Activated naive CD4-positive, alpha-beta T cell treated with anti-CD3 and anti-CD28 coated beads for 36 hours (primary cell): ENCODE measurements at regions not wholly inside any gene's neighbourhood (a gene's known extent, or its start where the extent isn't known, plus 50 kb on each side); places are given as distances from the start of the nearest gene placed in this dataset.

Source experiments
- CTCF ChIA-PET: fragments of 350-600 bp; sonication (Branson Sonifier 250); formaldehyde crosslinking; loops from one replicate; lab custom pipeline; 2021; ENCODE audit warnings: antibody characterized with exemption; lab: Charles Lee
- DNase-seq: peaks from one replicate; pipeline ENCODE4 v3.0.0-alpha.2; 2020
- H3K27ac Mint-ChIP-seq: one replicate; pipeline ENCODE4 v1.8.0; 2021; ENCODE audit warnings: mild to moderate bottlenecking, mixed read lengths
- H3K27me3 Mint-ChIP-seq: one replicate; pipeline ENCODE4 v1.8.0; 2021; ENCODE audit warnings: low read depth, mixed read lengths
- H3K36me3 Mint-ChIP-seq: one replicate; pipeline ENCODE4 v1.8.0; 2021; ENCODE audit warnings: low read depth, mixed read lengths
- H3K4me1 Mint-ChIP-seq: one replicate; pipeline ENCODE4 v1.8.0; 2021; ENCODE audit warnings: low read depth, mixed read lengths
- H3K4me3 Mint-ChIP-seq: one replicate; pipeline ENCODE4 v1.8.0; 2021; ENCODE audit warnings: mild to moderate bottlenecking, moderate library complexity, mixed read lengths
- H3K9me3 Mint-ChIP-seq: one replicate; pipeline ENCODE4 v1.8.0; 2021; ENCODE audit warnings: mixed read lengths
- intact Hi-C: fragments of 100-400 bp; cut with micrococcal nuclease; formaldehyde crosslinking; loops from one replicate; pipeline ENCODE4 v1.15.1; 2023

- CTCF ChIA-PET = interaction anchor here (0.5 to 0.6 kb wide), 2 partner anchors 18 to 1107 kb away, joined by 3 read pairs; no protein-coding TSS in a partner anchor
- H3K4me3 Mint-ChIP-seq = no peak overlapping the region
- intact Hi-C loops = no loop called here
- H3K36me3 Mint-ChIP-seq = peaks cover 6% of the 10 kb centered on the region
- peaks cover 23% of the 10 kb centered on the region for H3K27me3 Mint-ChIP-seq
- DNase-seq = no peak
- peaks cover 5% of the 10 kb centered on the region for H3K9me3 Mint-ChIP-seq
- no peak overlapping the region for H3K27ac Mint-ChIP-seq
- H3K4me1 Mint-ChIP-seq = peaks cover 23% of the 10 kb centered on the region
These were observed 52.6 kb upstream of the PPFIA2 start for GRCh38 chr12:81811778-81812125.

GRCh38 chr12:81811061-81811777, 52.1 kb upstream of the PPFIA2 start:
- Mint-ChIP-seq H3K27me3 (peaks cover 23% of the 10 kb centered on the region), H3K4me3 (no peak overlapping the region), H3K4me1 (peaks cover 23% of the 10 kb centered on the region), H3K27ac (no peak overlapping the region), H3K9me3 (peaks cover 5% of the 10 kb centered on the region), H3K36me3 (peaks cover 6% of the 10 kb centered on the region)
- DNase-seq = no peak
- intact Hi-C loops = no loop called here
- CTCF ChIA-PET = interaction anchor here (0.5 to 0.6 kb wide), 2 partner anchors 17 to 1108 kb away, joined by 3 read pairs; no protein-coding TSS in a partner anchor

- H3K4me1 Mint-ChIP-seq = peaks cover 19% of the 10 kb centered on the region
- peaks cover 6% of the 10 kb centered on the region for H3K36me3 Mint-ChIP-seq
- intact Hi-C loops = loop anchor here (1.0 kb wide), 3 partner anchors 10 to 142 kb away; no protein-coding TSS in a partner anchor
- H3K9me3 Mint-ChIP-seq = peaks cover 5% of the 10 kb centered on the region
- CTCF ChIA-PET = no interaction called here
- H3K27me3 Mint-ChIP-seq = peaks cover 25% of the 10 kb centered on the region
- no peak overlapping the region for H3K27ac Mint-ChIP-seq
- DNase-seq = no peak
- no peak overlapping the region for H3K4me3 Mint-ChIP-seq
These were observed 50.9 kb upstream of the PPFIA2 start for GRCh38 chr12:81809829-81810595.

DNA sequence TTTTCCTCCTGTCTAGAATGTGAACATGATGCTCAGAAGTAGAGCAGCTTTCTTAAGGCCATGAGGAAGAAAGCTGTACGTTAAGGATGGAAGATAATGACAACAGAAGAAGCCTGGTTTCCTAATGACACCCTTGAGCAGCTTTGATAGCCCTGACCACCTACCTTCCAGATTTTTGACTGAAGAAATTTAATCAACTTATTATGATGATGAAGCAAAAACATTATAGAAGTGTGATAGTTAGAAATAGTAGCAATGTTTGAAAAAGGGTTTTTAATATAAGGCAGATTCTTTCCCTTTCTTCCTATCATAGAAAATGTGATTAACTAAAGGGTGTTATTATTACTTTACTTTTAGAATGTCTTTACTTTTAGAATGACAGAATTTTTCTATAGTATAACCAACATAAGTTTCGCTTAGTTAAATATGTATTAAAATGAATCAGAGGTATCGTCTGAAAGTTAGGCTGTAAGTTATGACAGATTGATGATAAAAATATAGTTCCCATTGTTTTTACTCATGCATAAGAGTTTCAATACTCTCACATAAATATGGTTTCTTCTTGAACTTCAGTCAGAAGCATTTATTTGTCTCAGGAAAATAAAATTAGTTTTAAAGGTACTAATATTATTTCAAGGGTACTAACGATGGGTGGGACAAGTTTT, 50.1 kb upstream of the PPFIA2 start:
- CTCF ChIA-PET = no interaction called here
- Mint-ChIP-seq H3K27ac (no peak overlapping the region), H3K4me1 (peaks cover 16% of the 10 kb centered on the region), H3K36me3 (peaks cover 6% of the 10 kb centered on the region), H3K4me3 (no peak overlapping the region), H3K9me3 (peaks cover 5% of the 10 kb centered on the region), H3K27me3 (peaks cover 19% of the 10 kb centered on the region)
- intact Hi-C loops = loop anchor here (1.0 kb wide), 1 partner anchor 133 kb away; no protein-coding TSS in a partner anchor
- no peak for DNase-seq
